Forelimb muscle (tissue), 1 donor: ENCODE measurements at regions not wholly inside any gene's neighbourhood (a gene's known extent, or its start where the extent isn't known, plus 50 kb on each side); places are given as distances from the start of the nearest gene placed in this dataset.
"Not testable (repeated sequence)": the region's sequence is repeated elsewhere in the genome, so short reads cannot be mapped to it uniquely, and the experiment has no call there.

ENCODE experiments used
- DNase-seq: peaks from one replicate; pipeline ENCODE4 v3.0.0-alpha.2; 2013; ENCODE audit warnings: low read depth

DNA sequence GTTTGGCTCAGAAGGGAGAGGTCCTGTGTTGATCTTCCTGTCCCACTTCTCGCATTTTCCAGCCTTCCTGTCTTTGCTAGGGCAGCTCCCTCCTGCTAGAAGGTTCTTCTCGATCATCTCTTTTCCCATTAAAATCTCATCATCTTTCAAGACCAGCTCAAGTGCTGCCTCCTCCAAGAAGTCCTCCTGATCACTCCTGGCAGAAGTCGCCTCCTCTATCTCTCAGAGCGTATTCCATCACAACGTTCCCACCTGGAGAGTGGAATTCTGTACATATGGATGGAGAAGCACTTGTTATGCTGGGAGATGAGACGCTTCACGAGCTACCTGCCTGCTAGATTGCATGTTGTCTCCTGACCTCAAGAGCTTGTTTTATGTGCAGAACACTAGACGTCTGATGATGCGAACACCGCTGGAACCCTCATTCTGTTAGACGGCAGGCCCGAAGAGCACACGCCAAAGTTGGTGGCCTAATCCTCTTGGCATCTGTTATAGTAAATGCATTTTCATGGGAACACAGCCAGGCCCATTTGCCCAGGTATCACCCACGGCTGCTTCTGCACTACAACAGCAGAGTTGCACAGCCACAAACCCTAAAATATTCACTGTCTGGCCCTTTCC is 68.0 kb upstream of the INSIG1 start:
- no peak for DNase-seq

DNA sequence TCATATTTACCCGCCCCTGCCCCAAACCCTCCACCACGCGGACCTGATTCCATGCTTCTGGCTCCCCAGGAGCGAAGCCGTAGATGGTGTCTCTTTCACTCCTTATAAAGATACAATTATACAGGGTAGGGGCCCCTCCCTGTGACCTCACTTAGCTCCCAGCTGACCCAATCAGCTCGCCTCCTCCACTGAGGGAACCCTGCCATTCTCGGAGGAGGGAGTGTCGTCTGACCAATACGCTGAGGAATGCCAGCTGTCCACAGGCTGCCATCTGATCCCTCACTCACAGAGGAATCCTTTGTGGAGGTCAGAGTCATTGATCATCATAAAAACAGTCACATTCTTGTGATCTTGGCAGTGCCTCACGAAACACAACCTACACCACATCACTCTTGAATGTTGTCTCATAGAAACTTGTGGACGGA is 67.5 kb upstream of the INSIG1 start:
- DNase-seq = no peak

DNA sequence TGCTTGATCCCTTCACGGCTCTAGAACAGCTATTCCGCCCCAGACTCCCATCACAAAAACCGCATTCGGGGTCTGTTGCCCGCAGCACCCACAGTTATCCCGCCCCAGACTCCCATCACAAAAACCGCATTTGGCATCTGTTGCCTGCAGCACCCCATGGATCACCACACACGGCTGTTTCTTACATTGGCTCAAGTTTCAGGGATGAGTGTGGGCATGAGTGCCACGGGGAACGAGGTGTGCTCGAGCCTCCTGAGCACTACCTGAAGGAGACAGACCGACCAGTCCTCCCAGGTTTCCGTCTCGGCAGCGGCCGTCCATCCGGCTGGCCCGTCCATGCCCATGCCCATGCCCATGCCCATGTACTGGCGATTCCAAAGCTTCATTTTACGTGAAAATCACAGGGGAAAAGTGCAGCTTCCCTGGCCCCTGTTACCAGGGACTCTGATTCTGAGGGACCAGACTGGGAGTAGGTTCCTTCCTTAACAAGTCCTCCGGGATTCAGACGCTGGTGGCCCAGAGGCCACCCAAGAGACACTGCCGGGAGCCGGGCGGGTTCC is 66.4 kb upstream of the INSIG1 start:
- no peak for DNase-seq

DNA sequence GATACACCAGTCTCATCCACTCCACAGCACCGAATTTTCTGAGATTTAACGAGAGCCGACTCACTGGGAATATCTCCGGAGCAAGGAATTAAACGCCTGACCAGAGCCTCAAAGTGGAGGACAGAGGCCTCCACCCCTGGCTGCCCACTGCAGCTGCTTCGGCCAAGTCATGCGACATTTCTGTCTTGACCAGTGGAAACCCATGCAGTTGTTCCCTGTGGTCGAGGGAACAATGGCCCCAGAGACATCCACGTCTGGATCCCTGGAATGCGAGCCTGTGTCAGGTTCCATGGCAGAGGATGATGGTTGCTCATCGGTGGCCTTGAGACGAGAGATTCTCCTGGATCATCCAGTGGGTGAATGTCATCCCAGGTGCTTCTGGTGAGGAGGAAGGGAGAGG is 65.7 kb upstream of the INSIG1 start:
- DNase-seq = no peak

DNA sequence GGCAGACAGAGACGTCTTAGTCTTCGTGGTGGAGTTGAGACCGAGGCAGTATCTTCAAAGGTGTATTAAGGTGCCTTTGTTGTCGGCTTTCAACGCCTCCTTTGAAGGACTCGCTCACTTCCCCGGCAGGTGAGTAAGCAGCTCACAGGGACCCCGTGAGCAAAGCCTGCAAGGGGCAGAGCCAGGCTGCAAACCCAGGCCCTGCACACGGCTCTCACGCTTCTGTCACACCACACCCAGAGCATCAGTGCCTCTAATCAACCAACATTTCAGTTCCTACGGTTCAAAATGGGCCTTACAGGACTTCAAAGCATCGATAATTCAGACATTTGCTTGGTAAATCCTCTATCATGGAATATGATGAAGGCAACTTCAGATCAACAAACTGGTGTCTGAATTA is 64.8 kb upstream of the INSIG1 start:
- no peak for DNase-seq

DNA sequence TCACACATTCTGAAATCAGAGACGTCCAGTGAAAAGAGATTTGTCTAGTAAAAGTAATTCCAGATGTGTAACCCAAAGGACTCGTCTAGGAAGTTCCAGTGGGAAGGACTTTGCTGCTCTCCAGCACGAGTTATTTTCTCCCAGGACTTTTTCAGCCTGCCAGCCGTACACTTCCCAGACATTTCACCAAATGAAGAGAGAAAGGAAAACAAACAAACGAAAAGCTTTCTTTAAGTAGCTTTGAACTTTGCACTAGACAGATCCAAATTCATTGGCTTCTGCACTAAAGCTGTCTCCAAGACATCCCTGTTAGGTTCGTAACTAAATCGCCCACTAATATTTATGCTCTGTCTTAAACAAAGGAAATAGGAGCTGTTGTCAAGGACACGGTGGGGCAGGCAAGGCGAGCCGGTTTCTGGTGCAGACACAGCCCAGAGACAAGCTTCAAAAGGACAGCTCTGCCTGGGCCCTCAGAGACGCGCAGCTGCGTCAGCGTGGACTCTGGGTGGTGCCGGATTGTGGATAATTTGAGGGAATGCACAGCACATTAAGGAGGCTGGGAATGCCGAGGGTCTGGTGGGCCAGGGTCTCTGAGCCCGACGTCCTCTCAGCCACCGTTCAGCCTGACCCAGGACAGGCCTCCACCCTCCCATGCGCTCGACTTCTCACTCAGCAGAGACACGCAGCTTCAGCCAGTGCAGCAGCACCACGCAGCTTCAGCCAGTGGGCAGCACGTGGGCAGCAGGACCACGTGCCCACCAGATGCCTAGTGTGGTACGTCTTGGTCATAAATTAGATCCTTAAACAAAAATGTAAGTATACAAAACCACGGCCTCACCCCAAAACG is 64.1 kb upstream of the INSIG1 start:
- DNase-seq = no peak

DNA sequence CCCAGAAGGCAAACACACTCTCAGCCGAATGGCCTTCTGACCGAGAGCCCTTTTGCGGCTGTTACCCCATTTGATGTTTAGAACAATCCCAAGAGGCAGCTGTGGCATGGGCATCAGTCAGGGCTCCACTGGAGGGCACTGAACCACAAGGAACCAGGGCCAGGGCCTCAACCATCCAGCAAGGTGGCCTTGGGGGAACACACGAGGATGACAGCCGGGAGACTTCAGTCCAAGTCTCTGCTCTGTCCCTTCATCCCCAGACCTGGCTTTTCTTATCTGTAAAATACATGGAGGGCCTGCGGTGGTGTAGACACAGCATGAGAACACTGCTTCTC is 63.6 kb upstream of the INSIG1 start:
- no peak for DNase-seq

DNA sequence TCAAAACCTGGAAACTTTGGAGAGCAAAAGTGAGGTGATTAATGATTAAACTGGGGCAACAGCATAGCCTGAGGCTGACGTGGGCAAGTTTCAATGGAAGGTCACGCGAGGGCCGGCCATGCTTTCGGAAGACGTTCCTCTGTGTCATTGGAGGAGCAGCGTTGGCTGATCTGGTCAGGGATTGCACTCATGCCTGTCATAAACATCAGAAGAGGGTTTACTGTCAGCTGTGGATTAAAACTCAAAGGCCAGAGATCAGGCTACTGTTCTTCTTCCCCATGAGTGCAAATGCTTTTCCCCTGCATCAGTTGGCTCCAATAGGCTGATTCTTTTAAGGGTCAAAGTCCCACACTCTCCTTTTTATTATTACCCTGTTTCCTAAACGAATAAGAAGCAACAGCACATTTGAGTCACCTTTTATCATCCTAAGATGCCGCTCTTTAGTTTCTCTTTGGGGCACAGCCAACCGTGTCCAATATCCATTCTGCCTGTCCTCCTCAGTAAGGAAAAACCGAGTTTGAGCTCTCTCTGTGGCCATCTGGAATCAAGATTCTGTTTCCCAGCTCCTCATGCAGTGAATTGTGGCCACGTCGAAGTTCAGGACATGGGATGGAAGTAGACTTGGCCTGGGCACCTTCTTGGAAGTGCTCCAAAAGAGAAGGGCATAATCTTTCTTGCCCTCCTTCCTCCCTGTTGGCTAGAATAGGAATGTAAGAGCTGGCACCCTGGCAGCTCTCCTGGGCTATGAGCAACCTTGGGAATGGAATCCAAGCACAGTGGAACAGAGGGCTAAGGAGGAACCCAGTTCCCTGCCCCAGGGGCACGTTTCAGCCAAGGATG is 62.5 kb upstream of the INSIG1 start:
- DNase-seq = no peak

DNA sequence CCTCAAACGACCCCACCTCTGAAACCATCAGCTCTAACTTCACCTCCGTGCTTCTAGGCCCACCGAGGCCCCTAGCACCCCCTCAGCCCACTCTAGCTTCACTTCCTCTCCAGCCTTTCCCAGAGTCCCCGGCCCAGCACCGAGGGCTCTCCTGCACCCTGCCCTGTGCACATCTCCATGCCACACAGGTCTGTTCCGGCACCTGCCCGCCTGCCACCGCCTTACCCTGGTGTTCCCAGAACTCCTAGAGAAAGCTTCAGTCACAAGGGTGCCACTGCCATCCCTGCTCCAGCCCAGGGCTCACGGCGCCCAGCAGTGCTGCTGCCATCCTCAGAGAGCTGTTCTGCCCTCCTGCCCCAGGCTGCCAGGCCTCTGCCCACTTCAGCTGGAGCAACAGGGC is 61.3 kb upstream of the INSIG1 start:
- DNase-seq = no peak

DNA sequence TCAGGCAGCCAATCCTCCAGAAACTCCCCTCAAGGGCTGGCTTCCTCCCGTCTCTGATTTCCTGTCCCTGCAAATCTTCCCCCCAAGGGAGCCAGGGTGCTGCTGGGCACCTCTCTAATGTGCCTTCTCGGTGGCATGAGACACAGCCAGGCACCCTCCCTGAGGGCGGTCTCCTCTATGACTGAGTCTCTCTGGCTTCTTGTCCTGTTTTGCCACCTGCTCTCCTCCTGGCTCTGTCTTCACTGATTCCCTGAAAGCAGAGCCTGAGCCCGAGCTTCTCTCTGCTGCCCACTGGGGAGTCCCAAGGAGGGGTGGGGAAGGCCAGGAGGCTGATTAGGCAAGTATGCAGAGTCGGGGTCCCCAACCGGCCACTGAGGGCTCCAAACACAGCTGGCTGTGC is 60.4 kb upstream of the INSIG1 start:
- no peak for DNase-seq

DNA sequence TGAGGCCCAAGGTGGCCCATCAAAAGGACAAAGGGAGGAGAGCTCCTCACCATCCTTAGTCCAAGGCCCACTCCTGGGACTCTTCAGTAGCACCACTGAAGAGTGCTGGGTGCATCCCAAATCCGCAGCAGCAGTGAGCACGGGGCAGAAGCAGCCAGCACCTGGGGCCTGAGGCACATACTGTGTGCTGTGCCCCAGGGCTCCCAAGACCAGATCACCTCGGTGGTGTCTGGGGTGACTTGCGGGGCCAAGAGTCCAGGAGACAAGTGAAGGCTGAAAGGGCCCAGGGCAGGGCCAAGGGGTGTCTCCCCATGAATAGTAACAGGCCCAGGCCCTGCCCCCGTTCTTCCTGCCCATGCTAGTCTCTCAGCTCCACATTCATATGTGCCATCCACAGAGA is 59.9 kb upstream of the INSIG1 start:
- no peak for DNase-seq

DNA sequence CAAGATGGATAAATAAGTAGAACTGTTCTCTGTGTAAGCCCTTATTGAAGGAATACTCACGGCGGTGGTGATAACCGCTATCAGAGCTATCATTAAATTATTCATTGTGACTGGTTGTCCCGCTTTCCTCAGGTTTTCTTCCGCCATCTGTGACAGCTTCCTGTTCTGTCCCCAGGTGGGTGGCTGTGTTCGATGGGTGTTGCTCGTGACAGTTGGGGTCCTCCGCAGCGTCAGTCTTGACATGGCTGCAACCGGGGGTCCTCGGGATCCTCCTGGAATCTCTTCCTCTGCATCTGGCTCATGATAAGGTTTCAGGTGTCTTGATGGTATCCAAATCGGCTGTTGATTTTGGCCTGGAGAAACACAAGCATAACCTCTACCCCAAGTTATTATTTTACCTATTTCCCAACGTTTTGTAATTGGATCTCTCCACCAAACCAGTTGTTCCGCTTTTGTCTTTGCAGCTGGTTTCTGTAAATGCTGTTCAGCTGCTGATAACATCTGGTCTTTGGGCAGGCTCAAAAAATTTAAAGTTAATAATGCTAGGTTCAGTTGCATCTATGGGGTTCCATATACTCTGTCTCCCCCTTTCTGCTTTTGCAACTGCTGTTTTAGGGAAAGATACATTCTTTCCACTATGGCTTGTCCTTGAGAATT is 58.1 kb upstream of the INSIG1 start:
- not testable (repeated sequence) for DNase-seq

DNA sequence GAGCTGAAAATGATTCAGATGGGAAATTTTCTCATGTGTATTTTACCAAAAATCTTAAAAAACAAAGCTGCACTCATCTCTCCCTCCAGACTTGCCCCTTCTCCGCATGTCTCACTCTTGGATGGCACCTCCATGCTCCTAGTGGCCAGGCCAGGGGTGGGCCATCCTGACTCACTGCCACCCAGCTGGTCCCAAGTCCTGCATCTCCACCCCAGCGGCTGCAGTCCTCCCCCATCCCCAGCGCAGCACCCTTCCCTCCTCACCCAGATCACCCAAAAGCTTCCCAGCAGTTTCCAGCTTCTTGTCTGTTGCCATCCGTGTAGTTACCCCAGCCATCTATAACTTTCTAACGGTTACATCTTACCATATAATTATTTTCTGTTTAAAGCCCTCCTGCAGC is 53.0 kb upstream of the INSIG1 start:
- DNase-seq = no peak

DNA sequence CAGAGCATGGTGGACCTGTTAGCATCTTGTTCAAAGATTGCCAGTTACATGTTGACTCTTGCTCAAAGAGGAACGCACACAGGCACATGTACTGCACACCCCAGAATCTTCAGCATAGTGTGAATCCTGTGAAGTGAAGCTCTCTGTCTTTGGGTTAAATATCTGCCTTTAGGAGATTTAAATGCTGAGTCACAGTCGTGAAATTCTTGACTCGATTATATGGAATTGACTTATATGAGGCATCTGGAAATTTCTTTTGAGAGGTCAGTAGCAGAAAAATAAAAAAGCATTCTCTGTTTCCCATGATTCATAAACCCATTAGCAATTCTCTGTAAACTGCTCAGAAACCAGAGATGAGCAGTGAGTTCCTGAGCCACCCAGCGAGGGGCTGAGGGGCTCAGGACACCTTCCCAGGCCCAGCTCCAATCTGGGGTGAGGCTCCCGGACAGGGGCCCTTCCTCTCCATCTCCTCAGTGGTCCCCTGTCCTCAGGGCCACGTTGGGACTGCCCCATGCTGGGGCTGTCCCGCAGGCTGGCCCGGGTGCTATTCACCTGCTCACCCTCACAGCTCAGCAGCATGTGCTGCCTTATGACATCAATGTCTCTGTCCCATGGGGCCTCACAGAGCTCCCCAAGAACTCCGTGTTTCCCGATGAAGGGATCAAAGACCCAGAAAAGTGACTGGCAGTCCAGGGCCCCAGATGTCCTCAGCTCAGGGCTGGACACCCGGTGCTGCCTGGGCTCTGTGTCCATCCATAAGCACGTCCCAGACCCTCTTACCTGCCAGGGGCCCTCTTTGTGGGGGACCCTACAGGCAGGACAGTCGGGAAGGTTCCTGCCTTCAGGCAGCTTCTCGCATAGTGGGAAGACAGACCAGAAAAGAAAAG is 50.0 kb upstream of the INSIG1 start:
- no peak for DNase-seq
